IPS-18c (cell line): ENCODE measurements at regions not wholly inside any gene's neighbourhood (a gene's known extent, or its start where the extent isn't known, plus 50 kb on each side); places are given as distances from the start of the nearest gene placed in this dataset.
"Not testable (repeated sequence)": the region's sequence is repeated elsewhere in the genome, so short reads cannot be mapped to it uniquely, and the experiment has no call there.

Source experiments
- H3K4me3 ChIP-seq: 2 replicates; pipeline ENCODE4 v1.7.0; 2013; ENCODE audit warnings: low read depth, mild to moderate bottlenecking, low read length, moderate library complexity; ENCODE audit not compliant: insufficient read depth
- H3K9me3 ChIP-seq: one replicate; pipeline ENCODE4 v1.6.1; 2013; ENCODE audit warnings: mild to moderate bottlenecking, low read length, moderate library complexity; ENCODE audit not compliant: control insufficient read depth, insufficient read depth

DNA sequence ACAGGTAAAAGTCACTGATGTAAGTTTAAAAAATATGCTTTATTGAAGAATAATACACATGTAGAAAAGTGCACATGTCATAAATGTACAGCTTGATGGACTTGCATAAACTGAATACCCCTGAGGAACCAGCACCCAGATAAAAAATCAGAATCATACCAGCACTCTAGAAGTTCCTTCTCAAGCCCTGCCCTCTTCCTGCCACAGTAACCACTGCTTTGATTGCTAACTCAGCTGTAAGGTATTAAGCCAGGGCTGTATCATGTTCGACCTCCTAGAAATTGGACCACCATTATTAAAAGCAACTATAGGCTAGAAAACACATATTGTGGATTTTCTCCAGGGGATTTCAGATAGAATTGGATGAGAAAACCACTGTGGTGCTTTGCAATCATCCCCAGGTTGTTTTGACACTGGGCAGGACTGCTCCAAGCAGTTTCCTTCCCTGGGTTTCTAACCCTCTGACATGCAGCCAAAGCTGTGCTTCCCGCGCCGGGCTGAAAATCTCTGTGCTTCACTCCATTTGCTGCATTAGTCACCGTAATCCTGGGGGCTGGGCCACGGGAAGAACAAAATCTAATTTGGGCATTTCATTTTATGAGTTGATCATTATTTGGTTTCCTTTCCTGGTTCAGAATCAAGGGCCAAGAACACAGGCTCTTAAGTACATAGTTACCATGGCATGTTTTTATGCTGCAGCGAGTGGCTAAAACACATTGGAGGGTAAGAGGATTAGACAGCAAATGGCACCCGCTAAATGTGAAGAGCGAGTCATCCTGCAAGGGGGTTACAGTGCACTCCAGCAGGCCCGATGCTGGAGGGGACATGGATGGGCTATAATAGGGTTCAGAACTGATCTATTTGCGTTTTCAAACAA is 139.4 kb upstream of the IL12B start:
- Histone ChIP-seq H3K4me3 (no peak overlapping the region), H3K9me3 (no peaks in the 10 kb centered on the region)

DNA sequence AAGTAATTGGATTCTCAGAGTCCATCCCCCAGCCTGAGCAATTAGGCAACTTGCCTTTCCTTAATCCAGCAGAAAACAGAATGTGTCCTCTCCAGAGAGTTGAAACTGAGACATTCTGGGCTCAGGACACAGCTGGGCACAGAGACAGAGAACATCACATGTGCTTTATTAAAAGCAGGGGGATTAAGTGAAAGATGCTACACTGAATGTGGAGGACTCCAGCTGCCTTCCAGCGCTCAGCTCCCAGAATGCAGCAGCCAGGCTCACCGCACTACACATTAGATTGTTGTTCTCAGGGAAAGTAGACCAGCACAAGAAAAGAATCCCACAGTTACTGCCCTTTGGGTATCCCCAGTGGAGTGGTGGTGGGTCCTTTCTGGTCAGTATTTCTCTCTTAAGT is 141.6 kb upstream of the IL12B start:
- Histone ChIP-seq H3K4me3 (no peak overlapping the region), H3K9me3 (no peaks in the 10 kb centered on the region)

DNA sequence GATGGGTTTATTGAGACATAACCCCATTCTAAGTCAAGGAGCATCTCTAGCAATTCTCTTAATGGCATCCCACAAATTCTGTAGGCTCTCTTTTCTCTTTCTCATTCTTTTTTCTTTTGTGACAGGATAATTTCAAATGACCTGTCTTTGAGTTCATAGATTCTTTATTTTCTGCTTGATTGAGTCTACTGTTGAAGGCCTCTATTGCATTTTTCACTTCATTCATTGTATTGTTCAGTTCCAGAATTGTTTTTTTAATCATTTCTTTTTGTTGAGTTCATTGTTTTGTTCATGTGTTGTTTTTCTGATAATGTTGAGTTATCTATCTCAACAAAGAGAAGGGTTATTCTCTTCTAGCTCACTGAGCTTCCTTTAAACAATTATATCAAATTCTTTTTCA is 144.7 kb upstream of the IL12B start:
- no peak overlapping the region for H3K4me3 ChIP-seq
- H3K9me3 ChIP-seq = peaks cover 2% of the 10 kb centered on the region

DNA sequence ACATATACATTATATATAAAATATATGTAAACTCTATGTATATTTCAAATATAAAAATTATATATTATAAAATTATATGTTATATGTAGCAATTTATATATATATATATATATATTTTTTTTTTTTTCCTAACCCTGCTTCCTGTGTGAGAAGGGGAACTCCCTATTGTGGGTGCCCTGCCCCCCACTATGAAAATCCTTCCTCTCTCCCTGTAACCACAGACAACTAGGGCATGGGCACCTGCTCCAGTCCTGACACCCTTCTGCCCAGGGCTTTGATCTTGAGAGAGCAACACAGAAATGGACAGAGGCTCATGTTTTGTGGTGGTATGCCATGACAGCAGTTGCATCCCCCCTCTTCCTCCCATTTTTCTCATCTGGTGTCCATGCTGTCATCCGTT is 148.7 kb upstream of the IL12B start:
- no peak overlapping the region for H3K4me3 ChIP-seq
- H3K9me3 ChIP-seq = peaks cover 2% of the 10 kb centered on the region

DNA sequence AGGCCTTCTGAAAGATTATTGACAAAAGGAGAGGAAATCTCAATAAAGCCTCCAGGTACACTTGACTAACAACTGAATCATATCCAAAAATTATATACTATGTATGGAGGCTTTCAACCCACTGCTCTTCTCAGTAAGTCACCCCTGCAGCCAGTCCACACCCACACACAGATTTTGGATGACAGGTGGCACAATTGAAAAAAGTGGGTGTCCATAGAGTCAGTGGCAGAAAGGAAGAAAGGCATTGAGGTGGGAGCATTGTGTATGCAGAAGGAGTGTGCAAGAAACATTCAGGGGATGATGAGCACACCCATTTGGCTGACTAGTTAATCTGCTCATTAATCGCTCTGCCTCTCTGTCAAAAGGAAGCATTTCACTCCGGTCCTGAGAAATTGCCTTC is 150.6 kb upstream of the IL12B start:
- Histone ChIP-seq H3K9me3 (peaks cover 2% of the 10 kb centered on the region), H3K4me3 (no peak overlapping the region)

DNA sequence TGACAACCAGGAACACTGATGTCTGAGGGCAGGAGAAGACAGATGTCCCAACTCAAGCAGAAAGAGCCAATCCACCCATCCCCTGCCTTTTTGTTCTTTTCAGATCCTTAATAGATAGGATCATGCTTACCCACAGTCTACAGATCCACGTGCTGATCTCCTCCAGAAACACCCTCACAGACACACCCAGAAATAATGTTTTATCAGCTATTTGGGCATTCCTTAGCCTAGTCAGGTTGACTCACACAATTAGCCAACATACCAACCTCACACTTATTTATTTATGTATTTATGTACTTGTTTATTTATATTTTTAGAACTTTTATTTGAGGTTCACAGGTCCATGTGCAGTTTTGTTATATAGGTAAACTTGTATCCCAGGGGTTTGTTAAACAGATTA is 151.5 kb upstream of the IL12B start:
- H3K9me3 ChIP-seq = peaks cover 2% of the 10 kb centered on the region
- no peak overlapping the region for H3K4me3 ChIP-seq

DNA sequence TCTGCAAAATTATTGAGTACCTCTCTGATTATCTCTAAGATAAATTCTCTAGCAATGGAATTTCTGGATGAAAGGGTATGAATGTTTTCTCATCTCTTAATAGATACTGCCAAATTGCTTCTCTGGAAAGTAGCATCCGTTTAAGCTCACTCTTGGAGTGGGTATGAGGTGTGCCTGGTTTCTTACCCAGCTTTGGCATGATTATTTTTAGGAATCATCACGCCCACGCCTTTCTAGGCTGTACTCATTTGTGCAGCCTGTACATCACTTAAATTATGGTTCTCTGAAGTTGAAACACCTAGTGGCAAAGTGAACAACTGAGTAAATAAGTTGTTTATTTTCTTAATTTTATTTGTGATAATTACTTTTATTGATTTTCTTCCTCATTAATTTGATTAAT is 156.5 kb upstream of the IL12B start:
- Histone ChIP-seq H3K9me3 (no peaks in the 10 kb centered on the region), H3K4me3 (no peak overlapping the region)

DNA sequence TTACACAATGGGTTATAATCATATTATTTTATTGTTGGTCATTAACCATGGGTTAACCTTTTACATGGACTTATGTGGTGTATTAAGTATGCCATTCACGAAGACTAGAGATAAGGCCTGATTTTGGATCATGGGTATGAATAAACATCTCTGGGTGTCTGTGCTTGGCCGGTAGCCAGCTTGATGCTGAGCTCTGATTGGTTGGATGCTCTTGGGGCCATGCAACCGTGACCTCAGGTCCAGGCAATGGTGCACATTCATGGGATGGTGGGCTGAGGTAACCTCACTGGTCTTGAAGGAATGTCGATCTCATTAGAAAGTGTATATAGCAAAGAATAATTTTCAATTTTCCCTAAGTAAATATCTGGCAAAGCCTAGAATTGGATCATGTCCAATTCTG is 158.2 kb upstream of the IL12B start:
- Histone ChIP-seq H3K9me3 (no peaks in the 10 kb centered on the region), H3K4me3 (no peak overlapping the region)

DNA sequence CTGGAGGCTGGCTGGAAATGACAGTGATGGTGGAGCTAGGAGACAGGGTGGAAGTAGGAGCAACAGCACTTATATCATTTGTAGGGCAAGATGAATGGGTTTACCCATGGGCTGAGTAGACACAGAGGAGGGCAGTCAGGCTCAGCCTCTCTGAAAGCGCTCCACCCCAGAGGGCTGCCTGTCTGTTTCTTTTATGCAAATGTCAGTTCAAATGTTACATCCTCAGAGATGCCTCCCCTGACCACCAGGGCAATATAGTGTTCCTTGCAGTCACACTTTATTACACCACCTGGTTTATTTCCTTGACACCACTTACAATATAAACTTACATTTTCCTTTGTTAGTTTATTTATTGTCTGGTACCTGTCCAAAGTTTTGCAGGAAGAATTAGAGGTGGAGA is 159.5 kb upstream of the IL12B start:
- no peaks in the 10 kb centered on the region for H3K9me3 ChIP-seq

DNA sequence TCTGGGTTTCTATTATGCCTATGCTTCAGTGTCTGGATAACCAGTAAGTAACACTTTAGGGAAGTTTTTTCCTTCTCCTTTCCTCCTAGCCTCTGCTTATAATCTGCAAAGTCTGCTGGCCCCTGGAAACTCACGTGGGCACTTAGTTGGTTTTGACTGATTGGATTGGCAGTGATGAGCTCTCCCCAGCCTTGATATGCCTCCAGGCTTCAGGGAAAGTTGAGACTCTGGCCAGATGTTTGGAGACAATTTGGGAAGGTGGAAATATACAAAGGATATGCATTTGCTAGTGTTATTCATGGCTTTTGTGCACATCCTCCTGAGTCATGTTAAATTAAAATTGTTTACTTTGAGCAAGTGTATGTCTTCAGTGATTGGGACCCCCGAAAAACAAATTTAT is 160.2 kb upstream of the IL12B start:
- H3K4me3 ChIP-seq = no peak overlapping the region
- no peaks in the 10 kb centered on the region for H3K9me3 ChIP-seq

More for the DNA sequence above, 159.5 kb upstream of the IL12B start:
- H3K4me3 ChIP-seq = no peak overlapping the region

DNA sequence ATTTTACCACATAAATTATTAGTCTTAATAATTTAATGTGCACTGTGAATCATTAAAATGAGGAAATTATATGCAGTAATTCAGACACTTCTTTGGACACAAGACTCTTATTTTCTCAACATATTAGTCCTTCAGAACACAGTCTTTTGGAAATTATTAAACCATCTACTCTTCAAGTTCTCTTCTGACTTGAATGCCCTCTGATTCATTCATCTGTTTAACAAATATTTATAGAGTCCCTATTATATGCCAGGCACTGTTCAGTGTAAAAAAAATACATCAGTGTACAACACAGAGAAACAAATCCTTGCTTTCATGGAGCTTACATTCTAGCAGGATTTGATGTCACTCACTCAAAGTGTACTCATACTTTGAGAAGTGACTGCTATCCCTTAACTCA is 163.4 kb upstream of the IL12B start:
- Histone ChIP-seq H3K9me3 (no peaks in the 10 kb centered on the region), H3K4me3 (no peak overlapping the region)

DNA sequence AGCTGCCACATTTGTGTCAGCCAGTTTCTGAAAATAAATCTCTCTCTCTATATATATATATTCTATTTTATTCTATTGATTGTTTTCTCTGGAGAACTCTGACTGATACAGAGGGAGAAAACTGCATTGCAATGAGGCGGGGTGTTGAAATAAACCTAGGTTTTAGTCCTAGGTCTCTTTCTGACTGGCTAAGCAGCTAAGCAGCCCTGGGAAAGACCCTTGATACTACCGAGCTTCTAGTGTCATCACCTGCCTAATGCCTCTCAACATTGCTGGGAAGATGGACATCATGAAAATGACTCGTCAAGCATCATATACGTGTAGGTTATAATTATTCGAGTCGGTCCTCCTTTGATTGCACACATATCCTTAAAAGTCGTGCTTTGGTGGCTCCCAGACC is 166.5 kb upstream of the IL12B start:
- H3K9me3 ChIP-seq = no peaks in the 10 kb centered on the region
- H3K4me3 ChIP-seq = no peak overlapping the region

DNA sequence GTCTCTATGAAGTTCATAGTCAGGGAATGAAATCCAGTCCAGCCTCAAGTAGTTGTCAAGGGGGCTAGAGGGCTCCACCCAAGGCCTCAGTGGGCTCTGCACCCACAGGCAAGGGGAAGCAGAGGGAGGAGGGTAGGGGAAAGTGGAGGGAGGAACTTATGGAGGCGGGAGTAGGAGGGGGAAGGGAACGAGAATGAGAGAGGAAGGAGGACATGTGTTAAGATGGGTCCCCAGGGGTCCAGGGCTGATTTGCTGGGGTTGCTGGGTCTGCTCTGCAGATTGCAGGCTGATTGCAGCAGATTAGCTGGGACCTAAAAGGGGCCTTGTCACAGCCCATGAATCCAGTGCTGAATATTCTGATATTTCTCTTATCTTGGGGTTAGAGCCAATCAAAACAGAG is 166.9 kb upstream of the IL12B start:
- H3K4me3 ChIP-seq = no peak overlapping the region
- no peaks in the 10 kb centered on the region for H3K9me3 ChIP-seq

DNA sequence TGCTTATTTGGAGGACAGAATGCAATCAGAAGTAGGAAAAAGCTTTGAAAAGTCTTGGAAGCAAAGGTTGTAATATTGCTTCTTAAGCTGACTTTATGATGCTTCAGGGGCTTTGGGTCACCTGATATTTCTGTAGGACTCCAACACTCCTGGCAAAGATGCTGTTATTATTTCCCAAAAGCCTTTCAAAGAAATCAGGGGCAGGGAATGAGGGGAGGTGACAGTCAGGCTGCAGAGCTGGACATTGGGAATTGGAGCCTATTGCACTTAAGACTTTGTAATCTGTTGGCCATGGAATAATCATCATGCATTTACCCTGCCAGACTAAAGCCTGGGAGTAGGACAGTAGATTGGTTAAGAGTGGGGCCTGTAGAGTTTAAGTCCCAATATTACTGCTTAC is 168.3 kb upstream of the IL12B start:
- Histone ChIP-seq H3K9me3 (no peaks in the 10 kb centered on the region), H3K4me3 (no peak overlapping the region)

DNA sequence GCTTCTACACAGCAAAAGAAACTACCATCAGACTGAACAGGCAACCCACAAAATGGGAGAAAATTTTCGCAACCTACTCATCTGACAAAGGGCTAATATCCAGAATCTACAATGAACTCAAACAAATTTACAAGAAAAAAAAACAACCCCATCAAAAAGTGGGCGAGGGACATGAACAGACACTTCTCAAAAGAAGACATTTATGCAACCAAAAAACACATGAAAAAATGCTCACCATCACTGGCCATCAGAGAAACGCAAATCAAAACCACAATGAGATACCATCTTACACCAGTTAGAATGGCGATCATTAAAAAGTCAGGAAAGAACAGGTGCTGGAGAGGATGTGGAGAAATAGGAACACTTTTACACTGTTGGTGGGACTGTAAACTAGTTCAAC is 171.8 kb upstream of the IL12B start:
- H3K9me3 ChIP-seq = not testable (repeated sequence)

DNA sequence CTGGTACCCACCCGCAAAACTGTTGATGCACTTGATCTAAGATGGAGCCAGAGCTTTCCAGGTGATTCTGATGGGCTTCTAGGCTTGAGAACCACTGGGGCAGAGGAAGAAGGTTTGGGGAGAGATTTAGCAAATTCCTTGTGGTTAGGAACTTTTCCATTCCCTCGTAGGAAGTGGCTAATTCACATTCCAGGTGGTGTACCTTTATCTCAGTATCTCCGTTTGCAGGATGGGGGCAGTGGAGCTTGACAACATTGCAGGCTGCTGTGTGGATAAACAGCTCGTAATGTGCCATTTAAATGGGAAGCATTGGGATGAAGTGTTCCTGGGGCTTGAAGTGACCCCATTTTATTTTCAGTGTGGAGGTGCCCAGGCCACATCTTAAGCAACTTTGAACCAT is 172.9 kb upstream of the IL12B start:
- Histone ChIP-seq H3K4me3 (no peak overlapping the region), H3K9me3 (no peaks in the 10 kb centered on the region)

More for the DNA sequence above, 171.8 kb upstream of the IL12B start:
- not testable (repeated sequence) for H3K4me3 ChIP-seq

DNA sequence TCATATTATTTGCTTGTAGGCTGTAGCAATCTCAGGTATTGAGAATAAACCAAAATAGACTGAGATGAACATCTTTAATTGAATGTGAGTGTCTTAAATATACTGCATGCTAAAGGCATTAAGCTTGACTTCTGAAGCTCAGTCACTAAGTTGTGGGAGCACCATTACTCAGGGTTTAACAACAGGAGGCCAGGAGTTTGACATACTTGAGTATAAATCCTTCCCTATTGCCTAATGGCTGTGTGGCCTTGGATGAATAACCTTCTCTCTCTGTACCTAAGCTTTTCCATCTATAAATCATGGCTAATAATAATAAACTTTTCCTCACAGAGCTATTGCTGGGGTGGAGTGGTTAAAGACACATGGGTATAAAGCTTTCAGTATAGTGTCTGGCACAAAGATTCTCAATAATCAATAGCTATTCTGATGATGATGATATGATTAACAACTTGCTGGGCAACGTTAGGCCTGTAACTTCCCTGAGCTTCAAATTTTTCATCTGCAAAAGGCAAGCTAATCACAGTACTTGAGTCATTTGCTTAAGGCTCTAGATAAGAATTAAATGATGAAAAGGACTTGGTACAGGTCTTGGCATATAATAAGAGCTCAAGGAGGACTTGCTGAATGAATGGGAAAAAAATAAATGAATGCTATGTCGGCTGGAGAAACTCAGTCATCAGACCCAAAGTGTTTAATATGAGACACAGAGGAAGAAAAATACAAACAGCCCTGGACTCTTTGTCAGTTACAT is 174.0 kb upstream of the IL12B start:
- H3K9me3 ChIP-seq = no peaks in the 10 kb centered on the region
- no peak overlapping the region for H3K4me3 ChIP-seq

DNA sequence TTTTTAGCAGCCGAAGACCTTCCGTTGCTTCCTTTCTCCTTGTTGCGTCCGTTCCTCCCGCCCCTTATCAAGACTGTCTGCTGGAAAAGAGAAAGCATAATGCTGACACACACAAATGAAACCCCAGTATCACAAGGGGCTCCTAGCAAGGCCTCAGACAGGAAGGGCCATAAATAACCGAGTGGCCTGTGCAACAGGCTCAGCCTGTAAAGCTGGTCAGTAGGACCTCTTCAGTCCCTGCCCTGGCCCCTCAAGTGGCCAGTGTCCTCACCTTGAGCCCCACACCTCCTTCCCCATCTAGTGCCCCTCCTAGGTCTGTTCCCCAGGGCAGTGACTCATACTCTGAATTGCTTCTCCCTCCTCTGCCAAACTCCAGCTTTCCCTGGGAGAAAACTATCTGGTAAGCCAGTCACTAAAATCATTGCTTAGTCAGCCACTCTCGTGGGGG is 174.6 kb upstream of the IL12B start:
- H3K4me3 ChIP-seq = no peak overlapping the region
- H3K9me3 ChIP-seq = no peaks in the 10 kb centered on the region
